ENCODE measurements at regions not wholly inside any gene's neighbourhood (a gene's known extent, or its start where the extent isn't known, plus 50 kb on each side); places are given as distances from the start of the nearest gene placed in this dataset.

- TF ChIP-seq CTCF (conservative IDR thresholded peaks at IDR 0.05) = no peak
- TF ChIP-seq ZFX (IDR thresholded peaks at IDR 0.05) = no peak
These were observed 368.1 kb upstream of the KYNU start for GRCh38 chr2:142509401-142509800.

All from C4-2B (cell line).